H7 (cell line): ENCODE measurements at regions not wholly inside any gene's neighbourhood (a gene's known extent, or its start where the extent isn't known, plus 50 kb on each side); places are given as distances from the start of the nearest gene placed in this dataset.
"Not testable (repeated sequence)": the region's sequence is repeated elsewhere in the genome, so short reads cannot be mapped to it uniquely, and the experiment has no call there.

ENCODE experiments used
- DNase-seq: peaks from one replicate; pipeline ENCODE4 v3.0.0; 2012
- H3K27me3 ChIP-seq: 2 replicates; pipeline ENCODE4 v1.6.0; 2011; ENCODE audit warnings: mild to moderate bottlenecking, low read length; ENCODE audit not compliant: control insufficient read depth, insufficient read depth
- H3K36me3 ChIP-seq: replicated peaks from 2 replicates; pipeline ENCODE4 v1.5.1; 2011; ENCODE audit warnings: low read length; ENCODE audit not compliant: control insufficient read depth, insufficient read depth
- H3K4me3 ChIP-seq: 2 replicates; pipeline ENCODE4 v1.5.1; 2011; ENCODE audit warnings: low read depth, mild to moderate bottlenecking, control low read depth, low read length, moderate library complexity; ENCODE audit not compliant: insufficient read depth

- Histone ChIP-seq H3K36me3 (no peaks in the 10 kb centered on the region), H3K27me3 (no peaks in the 10 kb centered on the region), H3K4me3 (no peak overlapping the region)
- no peak for DNase-seq
These were observed 219.7 kb downstream of the NDUFA10 start for GRCh38 chr2:239805414-239805813.

- DNase-seq = no peak
- Histone ChIP-seq H3K27me3 (no peaks in the 10 kb centered on the region), H3K36me3 (no peaks in the 10 kb centered on the region), H3K4me3 (no peak overlapping the region)
These were observed 220.2 kb downstream of the NDUFA10 start for GRCh38 chr2:239805043-239805329.

GRCh38 chr2:239804161-239805042 lies 220.7 kb downstream of the NDUFA10 start:
- no peak overlapping the region for H3K4me3 ChIP-seq
- no peak for DNase-seq
- H3K36me3 ChIP-seq = no peaks in the 10 kb centered on the region
- no peaks in the 10 kb centered on the region for H3K27me3 ChIP-seq

GRCh38 chr2:239803766-239804115 lies 221.4 kb downstream of the NDUFA10 start:
- DNase-seq = peak; percentile 63
- Histone ChIP-seq H3K36me3 (no peaks in the 10 kb centered on the region), H3K4me3 (no peak overlapping the region), H3K27me3 (no peaks in the 10 kb centered on the region)

- H3K27me3 ChIP-seq = no peaks in the 10 kb centered on the region
- no peak for DNase-seq
These were observed 221.9 kb downstream of the NDUFA10 start for GRCh38 chr2:239803102-239803765.

GRCh38 chr2:239802185-239802649 lies 222.9 kb downstream of the NDUFA10 start:
- Histone ChIP-seq H3K36me3 (no peaks in the 10 kb centered on the region), H3K4me3 (no peak overlapping the region), H3K27me3 (no peaks in the 10 kb centered on the region)
- DNase-seq = no peak

More at GRCh38 chr2:239803102-239803765, 221.9 kb downstream of the NDUFA10 start:
- H3K36me3 ChIP-seq = no peaks in the 10 kb centered on the region
- H3K4me3 ChIP-seq = no peak overlapping the region

- Histone ChIP-seq H3K27me3 (no peaks in the 10 kb centered on the region), H3K36me3 (no peaks in the 10 kb centered on the region), H3K4me3 (no peak overlapping the region)
- no peak for DNase-seq
These were observed 223.5 kb downstream of the NDUFA10 start for GRCh38 chr2:239801404-239802184.

GRCh38 chr2:239800785-239801386 lies 224.3 kb downstream of the NDUFA10 start:
- no peak overlapping the region for H3K4me3 ChIP-seq
- DNase-seq = no peak
- no peaks in the 10 kb centered on the region for H3K27me3 ChIP-seq
- H3K36me3 ChIP-seq = no peaks in the 10 kb centered on the region

GRCh38 chr2:239797316-239797715 lies 227.8 kb downstream of the NDUFA10 start:
- DNase-seq = no peak
- Histone ChIP-seq H3K4me3 (no peak overlapping the region), H3K36me3 (no peaks in the 10 kb centered on the region), H3K27me3 (no peaks in the 10 kb centered on the region)

GRCh38 chr2:239795761-239796160 lies 229.4 kb downstream of the NDUFA10 start:
- H3K4me3 ChIP-seq, H3K36me3 ChIP-seq: not testable (repeated sequence)

GRCh38 chr2:239793836-239794235 lies 231.3 kb downstream of the NDUFA10 start:
- no peak overlapping the region for H3K4me3 ChIP-seq
- no peaks in the 10 kb centered on the region for H3K27me3 ChIP-seq
- no peak for DNase-seq
- H3K36me3 ChIP-seq = no peaks in the 10 kb centered on the region

More at GRCh38 chr2:239795761-239796160, 229.4 kb downstream of the NDUFA10 start:
- DNase-seq, H3K27me3 ChIP-seq: not testable (repeated sequence)

GRCh38 chr2:239793086-239793485 lies 232.1 kb downstream of the NDUFA10 start:
- Histone ChIP-seq H3K36me3 (no peaks in the 10 kb centered on the region), H3K27me3 (no peaks in the 10 kb centered on the region), H3K4me3 (no peak overlapping the region)
- DNase-seq = no peak

GRCh38 chr2:239792405-239793084 lies 232.6 kb downstream of the NDUFA10 start:
- Histone ChIP-seq H3K36me3 (no peaks in the 10 kb centered on the region), H3K27me3 (no peaks in the 10 kb centered on the region), H3K4me3 (no peak overlapping the region)
- DNase-seq = no peak
